ENCODE measurements at regions not wholly inside any gene's neighbourhood (a gene's known extent, or its start where the extent isn't known, plus 50 kb on each side); places are given as distances from the start of the nearest gene placed in this dataset.

DNA sequence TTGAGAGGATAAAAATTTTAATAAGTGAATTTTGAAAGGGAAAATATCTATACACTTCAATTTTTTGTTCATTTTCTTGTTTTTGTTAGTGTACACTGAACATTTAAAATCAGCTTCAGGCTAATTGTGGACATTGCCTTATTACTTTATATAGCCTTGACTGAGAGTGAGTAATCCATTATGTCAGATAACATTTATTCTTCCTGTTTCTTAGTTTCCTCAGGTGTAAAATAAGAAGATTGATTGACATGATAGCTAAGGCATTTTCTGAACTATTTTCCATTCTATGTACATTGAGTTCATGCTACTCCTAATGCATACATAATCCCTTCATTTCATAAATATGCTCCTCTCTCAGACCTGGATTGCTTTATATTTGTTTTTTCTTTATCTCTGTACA is 607.3 kb upstream of the AADAT start:
- no peak overlapping the region for H3K4me3 ChIP-seq (replicated peaks in 1 of 3; ENCODE audit: insufficient read depth in 1 of 3, low read depth in 1 of 3, low read length in 3 of 3)
- dilution Hi-C loops (cut with MboI; ENCODE audit: extremely low pct_ligation_motif_present, low sequenced_read_pairs) (no loop called here), intact Hi-C loops (cut with micrococcal nuclease) (no loop called here)
- no peak overlapping the region for H3K9ac ChIP-seq (replicated peaks; ENCODE audit: extremely low read depth, insufficient read depth, low read length)
- no peaks in the 10 kb centered on the region for H4K20me1 ChIP-seq (replicated peaks; ENCODE audit: control insufficient read depth, extremely low read depth, insufficient read depth, low read length)
- no peaks in the 10 kb centered on the region for H3K27me3 ChIP-seq (ENCODE audit: control insufficient read depth in 2 of 2, insufficient read depth in 2 of 2, low read length in 2 of 2)
- no peak overlapping the region for H3K4me2 ChIP-seq (ENCODE audit: insufficient read depth, low read length)
- FAIRE-seq: no peak
- TF ChIP-seq, protein P1, sequence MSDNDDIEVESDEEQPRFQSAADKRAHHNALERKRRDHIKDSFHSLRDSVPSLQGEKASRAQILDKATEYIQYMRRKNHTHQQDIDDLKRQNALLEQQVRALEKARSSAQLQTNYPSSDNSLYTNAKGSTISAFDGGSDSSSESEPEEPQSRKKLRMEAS (IDR thresholded peaks at IDR 0.05; ENCODE audit: insufficient read depth, insufficient read length): no peak
- no peak for TF ChIP-seq JUN (IDR thresholded peaks at IDR 0.05; ENCODE audit: borderline replicate concordance, insufficient read depth, insufficient read length, low read depth)
- no peak overlapping the region for H2AFZ ChIP-seq (ENCODE audit: low read depth, low read length)
- H3K9me3 ChIP-seq (replicated peaks; ENCODE audit: control insufficient read depth, insufficient read depth, low read length): no peaks in the 10 kb centered on the region
- CTCF ChIA-PET: no interaction called here
- H3K79me2 ChIP-seq (ENCODE audit: control insufficient read depth, insufficient read depth, low read length): no peaks in the 10 kb centered on the region
- H3K27ac ChIP-seq (ENCODE audit: insufficient read depth, low read depth, low read length): no peak overlapping the region
- BruUV-seq (replicated peaks): no TSS peak
- H3K9me1 ChIP-seq (replicated peaks; ENCODE audit: control insufficient read depth, extremely low read depth, insufficient read depth, low read length): no peaks in the 10 kb centered on the region
- H3K4me1 ChIP-seq (ENCODE audit: control insufficient read depth, extremely low read depth, insufficient read depth, low read length): no peaks in the 10 kb centered on the region
- H3K36me3 ChIP-seq (ENCODE audit: control insufficient read depth in 2 of 2, extremely low read depth in 1 of 2, insufficient read depth in 2 of 2, low read length in 2 of 2): no peaks in the 10 kb centered on the region
- DNase-seq (ENCODE audit: low read depth, low spot score): no peak
- POLR2A ChIA-PET: no interaction called here

GRCh38 chr4:170691168-170691567 is 601.4 kb upstream of the AADAT start:
- Histone ChIP-seq H3K9me1 (replicated peaks; ENCODE audit: control insufficient read depth, extremely low read depth, insufficient read depth, low read length) (no peaks in the 10 kb centered on the region), H3K4me2 (ENCODE audit: insufficient read depth, low read length) (no peak overlapping the region), H4K20me1 (replicated peaks; ENCODE audit: control insufficient read depth, extremely low read depth, insufficient read depth, low read length) (no peaks in the 10 kb centered on the region), H3K9ac (replicated peaks; ENCODE audit: extremely low read depth, insufficient read depth, low read length) (no peak overlapping the region), H3K4me3 (replicated peaks in 1 of 3; ENCODE audit: insufficient read depth in 1 of 3, low read depth in 1 of 3, low read length in 3 of 3) (no peak overlapping the region), H3K27me3 (ENCODE audit: control insufficient read depth in 2 of 2, insufficient read depth in 2 of 2, low read length in 2 of 2) (no peaks in the 10 kb centered on the region), H3K27ac (ENCODE audit: insufficient read depth, low read depth, low read length) (no peak overlapping the region), H3K4me1 (ENCODE audit: control insufficient read depth, extremely low read depth, insufficient read depth, low read length) (no peaks in the 10 kb centered on the region), H3K79me2 (ENCODE audit: control insufficient read depth, insufficient read depth, low read length) (no peaks in the 10 kb centered on the region), H3K36me3 (ENCODE audit: control insufficient read depth in 2 of 2, extremely low read depth in 1 of 2, insufficient read depth in 2 of 2, low read length in 2 of 2) (no peaks in the 10 kb centered on the region), H3K9me3 (replicated peaks; ENCODE audit: control insufficient read depth, insufficient read depth, low read length) (no peaks in the 10 kb centered on the region), H2AFZ (ENCODE audit: low read depth, low read length) (no peak overlapping the region)
- no peak for FAIRE-seq
- intact Hi-C loops (cut with micrococcal nuclease): no loop called here
- no peak for DNase-seq (ENCODE audit: low read depth, low spot score)
- no peak for TF ChIP-seq EZH2 (IDR thresholded peaks at IDR 0.05; ENCODE audit: borderline replicate concordance, low read depth, low read length, severe bottlenecking)
- TF ChIP-seq JUN (IDR thresholded peaks at IDR 0.05; ENCODE audit: borderline replicate concordance, insufficient read depth, insufficient read length, low read depth): no peak
- TF ChIP-seq POLR2AphosphoS5 (IDR thresholded peaks at IDR 0.05; ENCODE audit: insufficient read depth, low read depth, low read length): no peak
- TF ChIP-seq, protein P1 (IDR thresholded peaks at IDR 0.05; ENCODE audit: insufficient read depth, insufficient read length): no peak
- TF ChIP-seq, protein P2, sequence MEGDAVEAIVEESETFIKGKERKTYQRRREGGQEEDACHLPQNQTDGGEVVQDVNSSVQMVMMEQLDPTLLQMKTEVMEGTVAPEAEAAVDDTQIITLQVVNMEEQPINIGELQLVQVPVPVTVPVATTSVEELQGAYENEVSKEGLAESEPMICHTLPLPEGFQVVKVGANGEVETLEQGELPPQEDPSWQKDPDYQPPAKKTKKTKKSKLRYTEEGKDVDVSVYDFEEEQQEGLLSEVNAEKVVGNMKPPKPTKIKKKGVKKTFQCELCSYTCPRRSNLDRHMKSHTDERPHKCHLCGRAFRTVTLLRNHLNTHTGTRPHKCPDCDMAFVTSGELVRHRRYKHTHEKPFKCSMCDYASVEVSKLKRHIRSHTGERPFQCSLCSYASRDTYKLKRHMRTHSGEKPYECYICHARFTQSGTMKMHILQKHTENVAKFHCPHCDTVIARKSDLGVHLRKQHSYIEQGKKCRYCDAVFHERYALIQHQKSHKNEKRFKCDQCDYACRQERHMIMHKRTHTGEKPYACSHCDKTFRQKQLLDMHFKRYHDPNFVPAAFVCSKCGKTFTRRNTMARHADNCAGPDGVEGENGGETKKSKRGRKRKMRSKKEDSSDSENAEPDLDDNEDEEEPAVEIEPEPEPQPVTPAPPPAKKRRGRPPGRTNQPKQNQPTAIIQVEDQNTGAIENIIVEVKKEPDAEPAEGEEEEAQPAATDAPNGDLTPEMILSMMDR (IDR thresholded peaks at IDR 0.05; ENCODE audit: extremely low read depth in 1 of 2, insufficient read depth in 1 of 2, low read depth in 1 of 2, low read length in 2 of 2): no peak
- TF ChIP-seq GATA2 (IDR thresholded peaks at IDR 0.05; ENCODE audit: insufficient read depth, insufficient read length, low read depth, low read length): no peak
- TF ChIP-seq MYC (IDR thresholded peaks at IDR 0.05; ENCODE audit: low read depth, low read length): no peak
- TF ChIP-seq FOS (IDR thresholded peaks at IDR 0.05; ENCODE audit: borderline replicate concordance, insufficient read depth, low read length): no peak
- no peak for TF ChIP-seq POLR2A (IDR thresholded peaks at IDR 0.05; ENCODE audit: low read depth, low read length)
- CTCF ChIA-PET: no interaction called here
- dilution Hi-C loops (cut with MboI; ENCODE audit: extremely low pct_ligation_motif_present, low sequenced_read_pairs): no loop called here
- POLR2A ChIA-PET: no interaction called here
- BruUV-seq (replicated peaks): no TSS peak
